ENCODE measurements at regions not wholly inside any gene's neighbourhood (a gene's known extent, or its start where the extent isn't known, plus 50 kb on each side); places are given as distances from the start of the nearest gene placed in this dataset.

DNA sequence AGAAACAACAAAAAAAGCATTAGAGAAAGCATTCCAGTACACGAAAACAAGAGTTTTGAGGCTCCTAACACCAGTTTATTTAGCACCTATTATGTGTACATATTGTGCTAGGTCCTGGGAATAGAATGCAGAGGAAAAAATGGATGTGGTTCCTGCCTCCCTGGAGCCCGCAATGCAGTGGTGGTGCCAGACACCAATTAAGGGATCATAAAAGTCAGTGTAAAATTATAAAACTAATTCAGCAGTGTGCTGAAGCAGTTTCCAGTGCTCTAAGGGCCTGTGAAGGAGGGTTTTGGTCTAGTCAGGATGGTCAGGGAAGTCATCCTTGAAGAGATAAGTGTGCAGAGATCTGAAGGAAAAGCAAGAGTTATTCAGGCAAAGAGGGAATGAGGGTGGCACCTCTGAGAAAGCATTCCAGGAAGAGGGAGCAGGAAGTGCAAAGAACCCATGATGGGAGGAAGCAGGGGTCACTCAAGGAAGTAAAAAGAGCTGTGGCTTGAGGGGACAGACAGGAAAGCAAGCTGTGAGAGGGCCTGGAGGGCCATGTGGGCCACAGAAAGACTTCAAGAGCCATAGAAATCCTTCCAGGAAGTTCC lies 65.2 kb upstream of the IFNLR1 start:
- Mint-ChIP-seq H3K9me3 (ENCODE audit: insufficient read depth) (no peaks in the 10 kb centered on the region), H3K27me3 (peaks cover 4% of the 10 kb centered on the region), H3K4me3 (no peak overlapping the region), H3K27ac (no peak overlapping the region), H3K4me1 (peaks cover 13% of the 10 kb centered on the region)
- no peak overlapping the region for H3K27ac ChIP-seq (ENCODE audit: low read length in 2 of 2)
- H3K79me2 ChIP-seq (ENCODE audit: control insufficient read depth, insufficient read depth, low read length) = no peaks in the 10 kb centered on the region
- ATAC-seq (ENCODE audit: low read depth) = no peak
- no peaks in the 10 kb centered on the region for H4K20me1 ChIP-seq (ENCODE audit: control insufficient read depth, insufficient read depth, low read length, poor library complexity, severe bottlenecking)
- no peak overlapping the region for H3K9ac ChIP-seq (ENCODE audit: low read length)
- intact Hi-C loops (cut with micrococcal nuclease) = no loop called here
- H3K9me3 ChIP-seq (ENCODE audit: control extremely low read depth in 1 of 3, control insufficient read depth in 2 of 3, insufficient read depth in 1 of 3, low read length in 2 of 3) = peaks cover 0 to 4% (median 0%) of the 10 kb centered on the region in 3 donors
- DNase-seq = no peak
- H3K36me3 ChIP-seq (replicated peaks in 1 of 2; ENCODE audit: control extremely low read depth in 1 of 2, control insufficient read depth in 1 of 2, extremely low read depth in 1 of 2, insufficient read depth in 2 of 2, low read length in 1 of 2) = no peaks in the 10 kb centered on the region
- H2AFZ ChIP-seq (ENCODE audit: insufficient read depth, low read depth, low read length, poor library complexity, severe bottlenecking) = no peak overlapping the region
- peaks cover 8 to 9% of the 10 kb centered on the region in 2 donors for H3K4me1 ChIP-seq (ENCODE audit: control insufficient read depth in 2 of 2, insufficient read depth in 2 of 2, low read length in 2 of 2)
- WGBS (ENCODE audit: insufficient coverage) = 80% methylated on average over 1 of the region's 2 CpGs
- no peak overlapping the region for H3K4me2 ChIP-seq (replicated peaks; ENCODE audit: low read depth, low read length, poor library complexity, severe bottlenecking)
- CTCF ChIA-PET = no interaction called here
- POLR2A ChIA-PET = no interaction called here
- TF ChIP-seq CTCF (IDR thresholded peaks at IDR 0.05) = no peak
- peaks cover 0 to 7% (median 0%) of the 10 kb centered on the region in 4 experiments for H3K27me3 ChIP-seq (replicated peaks in 1 of 4; ENCODE audit: control extremely low read depth in 1 of 4, control insufficient read depth in 3 of 4, insufficient read depth in 4 of 4, low read length in 3 of 4)
- no peak overlapping the region for H3K4me3 ChIP-seq (ENCODE audit: control extremely low read depth in 1 of 5, extremely low read depth in 1 of 5, insufficient read depth in 1 of 5, low read depth in 2 of 5, low read length in 4 of 5)

GRCh38 chr1:24251501-24251900 lies 64.4 kb upstream of the IFNLR1 start:
- no peak overlapping the region for H3K4me2 ChIP-seq (replicated peaks; ENCODE audit: low read depth, low read length, poor library complexity, severe bottlenecking)
- H3K79me2 ChIP-seq (ENCODE audit: control insufficient read depth, insufficient read depth, low read length) = no peaks in the 10 kb centered on the region
- no peaks in the 10 kb centered on the region for H4K20me1 ChIP-seq (ENCODE audit: control insufficient read depth, insufficient read depth, low read length, poor library complexity, severe bottlenecking)
- H3K36me3 ChIP-seq (replicated peaks in 1 of 2; ENCODE audit: control extremely low read depth in 1 of 2, control insufficient read depth in 1 of 2, extremely low read depth in 1 of 2, insufficient read depth in 2 of 2, low read length in 1 of 2) = no peaks in the 10 kb centered on the region
- TF ChIP-seq CTCF (IDR thresholded peaks at IDR 0.05) = no peak
- TF ChIP-seq EZH2 (IDR thresholded peaks at IDR 0.05; ENCODE audit: borderline replicate concordance, insufficient read depth, low read depth, low read length, poor library complexity, severe bottlenecking) = no peak
- H3K9ac ChIP-seq (ENCODE audit: low read length) = no peak overlapping the region
- Mint-ChIP-seq H3K27ac (no peak overlapping the region), H3K4me3 (no peak overlapping the region), H3K27me3 (peaks cover 2% of the 10 kb centered on the region), H3K4me1 (peaks cover 13% of the 10 kb centered on the region), H3K9me3 (ENCODE audit: insufficient read depth) (no peaks in the 10 kb centered on the region)
- H3K27ac ChIP-seq (ENCODE audit: low read length in 2 of 2) = no peak overlapping the region
- no peak overlapping the region for H2AFZ ChIP-seq (ENCODE audit: insufficient read depth, low read depth, low read length, poor library complexity, severe bottlenecking)
- CTCF ChIA-PET = interaction anchor here (0.6 kb wide), 1 partner anchor 51 kb away, joined by 5 read pairs; no protein-coding TSS in a partner anchor
- intact Hi-C loops (cut with micrococcal nuclease) = no loop called here
- H3K27me3 ChIP-seq (replicated peaks in 1 of 4; ENCODE audit: control extremely low read depth in 1 of 4, control insufficient read depth in 3 of 4, insufficient read depth in 4 of 4, low read length in 3 of 4) = peaks cover 0 to 7% (median 0%) of the 10 kb centered on the region in 4 experiments
- DNase-seq = no peak
- H3K9me3 ChIP-seq (ENCODE audit: control extremely low read depth in 1 of 3, control insufficient read depth in 2 of 3, insufficient read depth in 1 of 3, low read length in 2 of 3) = peaks cover 0 to 4% (median 0%) of the 10 kb centered on the region in 3 donors
- no CpG with 5 or more reads among the region's 2 CpGs for WGBS (ENCODE audit: insufficient coverage)
- POLR2A ChIA-PET = no interaction called here
- ATAC-seq (ENCODE audit: low read depth) = no peak
- H3K4me3 ChIP-seq (ENCODE audit: control extremely low read depth in 1 of 5, extremely low read depth in 1 of 5, insufficient read depth in 1 of 5, low read depth in 2 of 5, low read length in 4 of 5) = no peak overlapping the region
- peaks cover 8 to 9% of the 10 kb centered on the region in 2 donors for H3K4me1 ChIP-seq (ENCODE audit: control insufficient read depth in 2 of 2, insufficient read depth in 2 of 2, low read length in 2 of 2)

Measured in B cell (primary cell).